ENCODE measurements at regions not wholly inside any gene's neighbourhood (a gene's known extent, or its start where the extent isn't known, plus 50 kb on each side); places are given as distances from the start of the nearest gene placed in this dataset.
"Not testable (repeated sequence)": the region's sequence is repeated elsewhere in the genome, so short reads cannot be mapped to it uniquely, and the experiment has no call there.

DNA sequence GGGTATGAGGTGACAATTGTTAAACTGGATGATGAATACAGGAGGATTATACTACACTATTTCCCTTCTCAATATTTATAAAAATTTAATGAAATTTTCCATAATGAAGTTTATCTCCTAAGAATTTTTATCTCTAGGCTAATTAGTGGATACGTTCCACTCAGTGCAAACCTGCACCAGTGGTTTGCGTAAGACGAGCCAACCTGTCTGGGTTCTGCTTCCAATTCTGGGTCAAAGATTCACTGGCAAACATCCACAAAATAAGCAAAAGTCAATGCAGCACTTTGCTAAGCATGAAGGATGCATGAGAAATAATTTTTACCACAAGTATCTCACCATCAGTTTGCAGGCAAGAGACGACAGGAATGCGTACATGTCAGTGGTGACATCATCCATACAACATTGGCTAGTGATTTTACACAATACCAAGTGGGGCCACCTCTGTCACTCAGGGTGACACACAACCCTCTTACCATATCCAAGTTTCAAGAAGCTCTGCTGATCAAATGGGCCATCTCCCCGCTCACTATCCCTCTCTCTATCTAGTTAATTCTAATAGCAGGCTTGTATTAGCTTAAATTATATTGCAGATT lies 51.7 kb downstream of the FAM50B start:
- no peak for DNase-seq

DNA sequence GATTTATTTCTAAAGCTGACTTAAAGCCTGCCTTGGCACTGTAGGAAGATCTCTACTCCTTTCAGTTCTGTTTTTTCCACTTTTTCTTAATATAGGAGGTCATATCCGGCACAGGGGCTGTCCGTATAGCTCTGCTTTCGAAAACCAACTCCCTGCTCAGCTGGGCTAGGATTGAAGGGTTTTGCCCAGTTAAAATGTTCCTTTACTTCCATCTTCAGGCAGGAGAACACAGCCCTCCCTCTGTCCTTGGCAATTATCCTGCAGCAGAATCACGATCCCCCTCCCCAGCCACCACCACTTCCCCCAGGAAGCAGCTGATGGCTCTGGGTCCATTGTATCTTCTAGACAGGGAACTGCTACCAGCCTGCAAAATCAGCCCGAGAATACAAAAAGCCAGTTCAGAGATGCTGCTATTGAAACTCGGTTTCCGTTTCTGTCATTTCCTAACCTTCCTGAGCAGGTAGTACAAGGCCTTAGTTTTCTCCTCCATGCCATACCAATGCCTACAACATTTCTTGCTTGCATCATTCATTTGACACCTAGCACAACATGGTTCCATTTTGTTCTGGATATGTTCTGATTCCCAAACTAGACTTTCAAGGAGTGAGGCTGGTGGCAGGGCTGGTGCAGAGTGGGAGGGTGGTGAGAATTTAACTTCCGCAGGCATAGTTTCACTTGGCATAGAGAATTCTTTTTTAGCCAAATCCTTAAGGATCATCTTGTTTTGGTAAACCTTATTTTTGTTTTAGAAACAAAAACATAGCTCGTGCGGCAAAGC lies 53.9 kb downstream of the FAM50B start:
- no peak for DNase-seq

DNA sequence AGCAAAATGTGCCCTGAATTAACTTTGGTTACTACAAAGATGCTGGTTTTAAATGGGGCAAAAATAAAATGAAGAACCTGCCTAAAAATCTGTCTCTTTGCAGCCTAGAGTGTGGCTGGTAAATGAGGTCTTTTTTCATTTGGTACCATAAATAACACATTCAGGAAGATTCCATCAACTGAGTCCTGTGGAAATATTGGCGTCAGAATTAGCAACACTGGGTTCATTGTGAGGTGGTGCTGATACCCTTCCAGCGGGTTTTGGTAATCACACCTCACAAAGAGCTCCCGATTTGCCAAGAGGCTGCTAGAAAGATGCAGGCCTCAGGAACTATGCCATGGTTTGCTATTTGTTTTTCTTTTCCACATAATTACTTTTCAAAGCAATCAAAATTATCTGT lies 55.3 kb downstream of the FAM50B start:
- DNase-seq = no peak

DNA sequence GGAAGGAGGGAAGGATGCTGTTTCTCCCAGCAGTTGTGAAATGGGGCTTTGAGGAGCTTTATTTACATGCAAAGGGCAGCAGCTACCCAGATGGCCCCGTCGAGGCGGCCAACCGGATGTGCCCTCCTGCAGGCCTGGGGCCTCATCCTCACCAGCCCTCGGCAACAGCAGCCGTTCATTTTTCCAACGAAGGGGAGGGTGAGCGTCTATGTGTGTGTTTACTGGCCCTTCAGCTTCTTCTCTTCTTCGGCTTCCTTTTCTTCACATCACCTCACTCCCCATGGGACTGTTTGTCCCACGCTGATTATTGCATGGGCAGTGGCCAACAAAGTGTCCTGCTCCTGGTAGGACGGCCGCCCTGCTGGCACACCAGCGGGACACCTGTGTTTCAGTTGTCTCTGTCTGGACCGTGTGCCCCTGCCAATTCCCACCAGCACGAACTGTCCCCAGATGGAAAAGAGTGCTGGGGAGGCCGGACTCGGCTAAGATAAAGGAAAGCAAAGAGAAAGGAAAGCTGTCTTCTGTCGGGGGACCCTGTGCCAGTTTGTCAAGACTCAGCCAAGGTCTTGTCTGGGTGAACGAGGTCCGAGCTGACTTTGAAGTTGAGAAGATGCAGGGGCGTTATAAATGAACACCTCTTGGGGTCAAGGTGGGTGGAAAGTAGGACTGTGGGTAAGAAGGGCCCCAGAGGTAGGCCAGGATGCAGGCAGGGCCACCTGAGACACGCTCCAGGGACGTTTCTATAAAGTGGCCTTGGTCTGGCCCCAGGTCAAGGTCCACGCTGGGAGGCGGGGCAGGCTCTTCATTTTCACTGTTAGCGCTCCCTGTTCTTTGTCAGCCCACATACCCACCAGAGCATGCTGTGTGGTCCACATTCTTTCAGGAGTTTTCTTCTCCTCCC lies 57.0 kb downstream of the FAM50B start:
- DNase-seq = no peak

DNA sequence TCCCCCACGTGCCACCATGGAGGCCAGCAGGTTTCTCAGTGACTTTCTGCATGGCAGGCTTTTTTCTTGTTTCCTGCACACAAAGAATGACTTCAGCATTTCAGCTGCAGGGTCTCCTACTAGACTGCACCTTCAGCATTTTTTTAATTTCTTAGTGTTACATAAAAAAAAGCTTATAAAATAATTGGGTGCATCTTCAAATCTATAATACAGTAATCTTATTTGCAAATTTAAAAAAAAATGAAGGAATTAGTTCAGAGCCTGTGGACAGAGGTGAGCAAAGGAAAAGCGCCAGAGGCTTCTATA lies 57.6 kb downstream of the FAM50B start:
- DNase-seq = no peak

DNA sequence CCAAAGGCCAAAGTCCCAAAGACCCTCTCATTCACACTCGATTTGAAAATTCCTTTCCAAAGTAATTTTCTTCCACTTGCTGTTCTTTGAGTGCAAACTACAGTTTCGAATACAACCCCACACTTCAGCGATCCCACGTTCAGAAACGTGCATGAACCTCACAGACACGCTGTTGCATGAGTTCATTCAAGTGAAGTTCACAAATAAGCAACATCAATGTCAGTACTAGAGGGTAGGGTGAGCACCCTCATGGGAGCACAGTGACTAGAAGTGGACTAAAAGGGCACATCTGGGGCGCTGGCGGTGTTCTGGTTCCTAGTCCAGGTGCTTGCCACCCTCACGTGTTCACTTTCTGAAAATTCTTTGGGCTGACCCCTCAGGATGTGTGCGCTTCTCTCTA lies 59.0 kb downstream of the FAM50B start:
- no peak for DNase-seq

DNA sequence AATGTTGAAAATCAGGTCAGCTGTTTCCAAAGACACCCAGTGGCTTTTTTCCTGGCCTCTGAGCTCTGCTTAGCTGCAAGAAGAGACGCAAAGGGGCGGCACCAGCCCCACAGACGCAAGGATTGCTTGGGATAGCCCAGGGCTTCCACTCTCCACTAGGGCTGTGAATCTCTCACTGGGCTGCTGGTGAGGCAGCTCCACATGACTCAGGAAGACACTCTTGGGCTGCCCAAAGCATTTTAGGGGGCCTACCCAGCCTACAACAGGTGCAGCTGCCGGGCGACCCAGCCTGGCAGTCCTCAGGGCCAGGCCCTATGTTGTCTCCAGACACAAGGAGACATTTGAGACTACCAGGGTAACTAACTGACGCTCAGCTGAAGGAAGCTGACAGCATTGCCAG lies 59.8 kb downstream of the FAM50B start:
- no peak for DNase-seq

DNA sequence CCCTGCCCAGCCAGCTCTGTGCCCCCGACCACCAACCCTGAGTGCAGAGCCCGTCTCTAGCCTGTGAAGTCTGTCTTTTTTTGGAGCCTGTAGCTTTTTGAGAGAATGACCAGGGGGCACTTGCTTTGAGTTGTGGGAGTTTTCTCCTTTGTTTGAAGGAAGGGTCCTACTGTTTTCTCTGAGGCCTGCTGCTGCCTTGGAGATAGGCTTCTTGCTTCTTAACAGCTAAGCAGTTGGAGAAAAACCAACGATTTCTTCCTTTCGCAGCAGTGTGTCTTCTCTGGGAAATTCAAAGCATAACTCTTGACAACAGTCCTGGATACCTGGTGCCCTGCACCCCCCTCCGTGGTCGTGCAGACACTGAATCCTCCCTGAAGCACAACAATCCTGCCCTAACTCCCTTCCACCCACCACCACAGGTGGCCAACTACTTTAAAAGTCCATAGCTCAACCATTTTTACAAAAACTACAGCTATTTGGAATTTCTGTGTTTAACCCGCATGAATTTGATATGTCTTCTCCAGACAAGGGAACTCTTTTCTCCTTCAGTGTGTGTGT lies 61.0 kb downstream of the FAM50B start:
- DNase-seq = no peak

DNA sequence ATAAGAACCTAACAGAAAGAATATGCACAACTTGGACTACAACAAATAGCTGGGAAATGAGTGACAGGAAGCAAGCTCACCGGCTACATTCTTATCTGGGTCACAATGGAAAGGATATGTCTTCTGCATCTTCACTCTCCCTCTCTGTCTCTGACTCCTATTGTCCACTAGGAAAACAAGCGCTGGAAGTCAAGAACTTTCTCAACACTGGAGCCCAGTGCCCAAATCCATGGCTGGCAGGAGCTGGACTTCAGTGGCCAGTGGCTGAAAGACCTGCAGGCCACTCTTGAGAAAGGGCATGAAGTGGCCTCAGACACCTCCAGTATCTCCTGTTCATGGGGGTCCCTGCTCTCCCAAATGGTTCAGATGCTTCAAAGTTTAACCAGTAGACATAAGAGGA lies 62.0 kb downstream of the FAM50B start:
- DNase-seq = no peak

DNA sequence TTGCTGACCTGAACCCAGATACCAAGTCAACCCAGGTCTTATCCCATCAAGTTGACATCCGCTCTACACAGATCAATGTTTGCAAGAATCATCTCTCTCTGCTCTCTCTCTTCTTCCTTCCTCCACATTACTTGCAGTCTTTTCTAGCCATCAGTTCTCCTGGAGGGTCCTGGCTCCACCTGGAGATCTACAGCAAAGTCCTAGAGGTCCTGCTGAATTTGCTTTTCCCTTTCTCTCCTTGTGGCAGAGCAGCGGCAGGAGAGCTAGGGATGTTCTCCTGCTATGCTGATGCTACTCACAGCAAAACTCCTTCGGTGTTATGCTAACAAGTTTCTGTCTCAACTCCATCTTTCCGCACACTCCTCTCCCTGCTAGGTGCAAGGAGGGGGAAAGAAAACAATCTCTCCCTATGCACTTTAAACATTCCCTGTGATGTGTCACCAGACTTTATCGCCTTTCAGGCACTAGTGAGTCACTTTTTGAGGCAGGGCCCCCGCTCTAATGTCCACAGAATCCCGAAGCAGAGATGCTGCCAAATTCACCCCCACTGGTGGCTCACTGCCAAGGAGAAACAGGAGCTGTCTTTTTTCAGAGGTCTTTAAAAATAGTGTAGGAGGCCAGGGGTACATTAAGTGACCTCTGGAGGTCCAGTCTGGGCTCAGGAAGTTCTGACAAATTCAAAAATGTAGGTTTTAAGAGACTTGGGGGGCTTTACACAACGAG lies 62.6 kb downstream of the FAM50B start:
- no peak for DNase-seq

DNA sequence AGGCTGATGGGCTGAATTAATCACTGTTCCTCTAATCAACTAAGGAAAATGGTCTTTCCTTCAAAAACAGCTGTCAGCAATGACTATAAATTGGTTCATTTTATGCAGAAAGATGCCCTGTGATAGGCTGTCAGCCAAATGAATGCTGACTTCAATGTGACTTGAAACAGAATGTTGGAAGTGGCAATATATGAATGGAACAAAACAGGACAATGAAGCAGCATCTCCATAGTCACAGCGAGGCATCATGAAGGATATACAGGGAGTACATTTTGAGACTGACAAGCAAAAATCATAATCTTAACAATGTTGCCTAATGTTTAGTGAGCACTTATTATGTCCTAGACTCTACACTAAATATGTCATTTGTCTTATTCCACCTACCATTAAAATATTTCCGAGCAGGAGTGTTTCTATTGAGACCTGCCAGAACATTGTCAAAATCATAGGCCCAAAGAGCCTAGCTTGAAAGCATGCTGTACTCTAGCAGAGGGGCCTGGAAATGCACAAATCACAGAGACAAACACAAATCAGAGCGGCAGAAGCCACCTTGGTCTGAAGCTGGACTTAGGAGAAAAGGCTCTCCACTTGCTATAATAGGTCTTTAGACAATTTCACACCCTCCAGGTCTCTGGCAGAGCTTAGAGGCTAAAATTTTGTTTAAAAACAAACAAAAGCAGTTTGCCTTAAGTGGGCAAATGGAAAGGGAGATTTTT lies 63.3 kb downstream of the FAM50B start:
- no peak for DNase-seq

DNA sequence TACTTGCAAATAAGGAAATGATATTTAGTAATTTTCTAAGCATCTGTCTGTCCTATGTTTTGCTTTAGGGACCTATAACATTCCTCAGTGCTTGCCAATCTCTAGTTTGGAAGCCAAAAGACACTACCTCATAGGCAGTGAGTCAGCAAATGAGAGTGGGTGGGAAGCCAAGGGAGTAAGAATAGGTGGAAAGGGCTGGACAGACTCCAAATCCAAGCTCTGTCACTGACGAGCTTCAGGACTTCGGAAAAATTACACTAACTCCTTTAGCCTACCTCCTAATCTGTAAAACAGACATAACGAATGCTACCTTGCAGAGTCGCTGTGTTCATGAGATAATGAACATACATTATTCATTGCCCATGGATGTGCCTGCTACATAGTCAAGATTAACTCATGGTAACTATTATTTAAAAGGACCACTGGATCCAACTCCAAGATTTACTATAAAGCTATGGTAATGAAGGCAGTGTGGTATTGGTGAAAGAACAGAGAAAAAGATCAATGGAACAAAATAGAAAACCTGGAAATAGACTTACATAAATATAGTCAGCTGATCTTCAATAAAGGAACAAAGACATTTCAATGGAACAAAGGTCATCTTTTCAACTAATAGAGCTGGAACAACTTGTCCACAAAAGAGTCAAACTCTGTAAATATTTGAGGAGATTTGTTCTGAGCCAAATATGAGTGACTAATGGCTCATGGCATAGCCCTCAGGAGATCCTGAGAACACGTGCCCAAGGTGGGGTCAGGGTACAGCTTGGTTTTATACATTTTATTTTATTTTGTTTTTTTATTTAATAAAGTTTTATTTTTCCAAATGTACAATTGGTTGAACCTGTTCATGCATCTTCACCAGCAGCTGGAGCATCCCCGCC lies 64.1 kb downstream of the FAM50B start:
- no peak for DNase-seq

DNA sequence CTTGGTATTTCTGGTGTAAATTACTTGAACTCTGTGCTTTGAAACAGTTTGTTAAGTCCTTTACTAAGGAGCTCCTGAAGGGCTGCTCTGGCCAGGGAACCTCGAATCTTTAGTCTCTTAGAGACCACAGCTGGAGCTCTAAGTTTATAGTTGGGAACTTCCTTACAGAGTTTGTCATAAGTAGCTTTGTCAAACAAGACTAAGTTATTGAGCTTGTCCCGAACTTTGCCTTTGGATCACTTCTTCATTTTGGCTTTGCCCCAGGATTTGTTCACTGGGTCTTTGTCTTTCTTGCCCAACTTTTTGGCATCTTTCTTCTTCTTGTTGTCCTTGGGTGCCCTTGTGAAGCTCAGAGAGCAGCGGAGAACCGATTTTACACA lies 64.8 kb downstream of the FAM50B start:
- DNase-seq = no peak

DNA sequence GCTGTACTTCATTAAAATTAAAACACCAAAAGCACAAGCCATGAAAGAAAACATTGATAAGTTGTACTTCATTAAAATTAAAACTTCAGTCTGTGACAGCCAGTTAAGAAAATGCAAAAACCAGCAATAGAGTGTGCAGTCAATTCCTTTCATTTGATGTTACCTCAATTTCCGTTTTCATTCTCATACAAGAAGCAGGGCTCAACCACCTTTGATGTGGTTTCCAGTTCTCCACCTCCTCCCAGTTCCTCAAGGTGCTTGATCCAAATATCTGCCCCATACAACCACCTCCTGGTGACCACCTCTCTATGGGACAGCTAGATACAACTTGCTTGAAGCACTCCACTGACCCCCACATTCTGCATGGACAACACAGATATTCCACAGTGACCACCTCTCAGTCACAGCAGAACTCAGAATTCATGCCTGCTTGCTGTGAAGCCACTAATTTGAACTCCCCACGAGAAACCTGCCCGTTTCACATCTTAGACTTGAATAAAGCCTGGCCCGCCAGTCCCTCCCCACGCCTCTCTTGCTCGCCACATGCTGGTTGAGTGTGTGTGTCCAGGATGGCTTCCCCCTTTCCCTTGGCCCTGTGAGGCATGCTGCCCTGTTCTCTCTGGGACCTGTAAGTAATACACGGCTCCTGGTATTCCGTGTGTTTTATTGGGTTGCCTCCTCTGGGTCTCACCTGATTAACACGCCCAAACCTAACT lies 66.1 kb downstream of the FAM50B start:
- no peak for DNase-seq

DNA sequence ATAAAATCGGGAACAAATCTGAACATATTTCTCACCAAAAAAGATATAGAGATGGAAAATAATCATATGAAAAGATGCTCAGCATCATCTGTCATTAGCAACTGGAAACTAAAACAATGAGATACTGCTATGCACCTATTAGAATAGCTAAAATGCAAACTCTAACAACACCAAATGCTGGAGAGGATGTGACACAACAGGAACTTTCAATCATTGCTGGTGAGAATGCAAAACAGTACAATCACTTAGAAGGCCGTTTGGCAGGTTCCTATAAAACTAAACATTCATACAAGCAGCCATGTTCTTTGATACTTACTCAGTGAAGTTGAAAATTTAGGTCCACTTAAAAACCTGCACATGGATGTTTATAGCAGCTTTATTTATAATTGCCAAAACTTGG lies 67.0 kb downstream of the FAM50B start:
- no peak for DNase-seq

DNA sequence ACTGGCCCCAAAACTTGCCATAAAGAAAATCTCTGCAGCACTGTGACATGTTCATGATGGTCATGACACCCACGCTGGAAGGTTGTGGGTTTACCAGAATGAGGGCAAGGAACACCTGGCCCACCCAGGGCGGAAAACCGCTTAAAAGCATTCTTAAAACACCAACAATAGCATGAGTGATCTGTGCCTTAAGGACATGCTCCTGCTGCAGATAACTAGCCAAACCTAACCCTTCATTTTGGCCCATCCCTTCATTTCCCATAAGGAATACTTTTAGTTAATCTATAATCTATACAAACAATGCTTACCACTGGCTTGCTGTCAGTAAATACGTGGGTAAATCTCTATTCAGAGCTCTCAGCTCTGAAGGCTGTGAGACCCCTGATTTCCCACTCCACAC lies 67.6 kb downstream of the FAM50B start:
- not testable (repeated sequence) for DNase-seq

DNA sequence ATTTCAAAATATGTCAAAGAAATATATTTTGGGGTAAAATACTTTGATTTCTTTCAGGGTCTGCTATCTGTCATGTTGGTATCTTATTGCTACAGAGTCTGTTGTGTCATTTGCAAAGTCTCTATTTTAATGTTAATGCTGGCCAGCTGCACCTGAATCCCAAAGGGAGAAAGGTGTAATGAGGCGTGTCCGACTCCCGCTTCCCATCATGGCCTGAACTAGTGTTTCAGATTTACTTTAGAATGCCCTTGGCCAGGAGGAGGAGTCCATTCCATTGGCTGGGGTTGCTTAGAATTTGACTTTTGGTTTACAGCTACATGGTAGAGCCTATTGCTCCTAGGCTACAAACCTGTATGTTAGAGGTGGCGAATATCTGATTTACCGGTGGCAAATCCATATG lies 69.3 kb downstream of the FAM50B start:
- no peak for DNase-seq

DNA sequence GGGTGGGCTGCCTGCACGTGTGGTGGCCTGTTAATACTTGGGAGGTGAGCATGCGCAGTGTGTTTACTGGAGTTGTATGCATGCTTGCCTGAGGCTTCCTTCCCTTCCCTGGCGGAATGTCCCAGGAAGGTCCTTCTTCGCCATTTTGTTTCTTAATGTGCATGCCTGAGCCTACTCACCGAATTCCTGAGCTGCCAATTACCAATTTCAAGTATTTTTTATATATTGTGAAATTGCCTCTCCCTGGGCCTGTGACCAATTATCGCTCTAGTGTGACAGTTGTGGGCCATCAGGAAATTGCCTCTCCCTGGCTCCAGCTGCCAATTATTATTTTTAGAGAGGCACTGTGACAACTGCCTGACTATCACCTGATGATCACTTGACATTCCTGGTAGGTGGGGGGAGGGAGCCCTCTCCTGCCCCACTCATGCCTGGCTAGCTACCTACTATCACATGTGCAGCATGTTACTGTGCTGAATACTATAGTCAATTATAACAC lies 70.0 kb downstream of the FAM50B start:
- no peak for DNase-seq

DNA sequence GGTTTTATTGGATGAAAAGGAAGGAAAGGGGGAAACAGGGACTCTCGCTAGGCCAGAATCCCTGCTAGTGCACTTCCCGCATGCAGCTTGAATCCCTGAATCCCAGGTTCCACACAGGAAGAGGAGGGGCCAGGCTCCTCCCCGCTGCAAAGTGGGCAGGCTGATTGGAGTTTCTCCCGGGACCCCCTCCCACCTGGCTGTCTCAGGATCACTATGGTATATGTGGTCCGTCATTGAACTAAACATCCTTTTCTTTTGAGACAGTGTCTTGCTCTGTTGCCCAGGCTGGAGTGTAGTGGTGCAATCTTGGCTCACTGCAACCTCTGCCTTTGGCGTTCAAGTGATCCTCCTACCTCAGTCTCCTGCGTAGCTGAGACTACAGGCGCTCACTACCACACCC lies 70.7 kb downstream of the FAM50B start:
- DNase-seq = no peak

DNA sequence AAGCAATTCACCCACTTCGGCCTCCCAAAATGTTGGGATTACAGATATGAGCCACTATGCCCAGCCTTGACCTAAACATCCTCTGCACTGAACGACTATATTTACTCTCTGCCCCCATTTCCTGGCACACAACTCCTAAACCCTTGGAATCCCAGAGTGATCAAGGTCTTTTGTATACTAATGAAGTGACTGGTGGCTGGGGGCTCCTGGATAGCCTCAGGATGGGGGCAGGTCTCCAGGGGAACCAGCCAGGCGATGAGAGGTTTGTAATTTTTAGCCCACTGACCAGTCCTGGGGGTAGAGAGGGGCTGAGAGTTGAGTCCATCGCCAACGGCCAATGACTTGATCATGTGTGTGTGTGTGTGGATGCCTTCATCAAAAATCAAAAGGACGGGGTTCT lies 71.1 kb downstream of the FAM50B start:
- no peak for DNase-seq

DNA sequence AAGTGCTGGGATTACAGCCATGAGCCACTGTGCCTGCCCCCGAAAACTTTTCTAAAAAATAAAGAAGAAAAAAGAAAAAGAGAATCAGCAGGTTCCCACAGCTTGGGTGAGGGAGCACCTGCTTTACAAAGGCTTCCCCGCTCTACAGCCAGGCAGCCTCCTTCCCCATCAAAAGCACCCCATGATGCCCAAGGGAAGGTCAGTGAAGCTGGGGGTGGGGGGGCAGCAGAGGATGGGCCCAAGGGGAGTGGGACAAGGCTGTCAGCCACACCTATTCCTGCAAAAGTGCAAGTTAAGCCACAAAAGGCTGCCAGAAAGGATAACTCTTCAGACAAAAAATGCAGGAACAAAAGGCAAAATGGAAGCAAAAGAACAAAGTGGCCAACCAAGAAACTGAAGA lies 72.5 kb downstream of the FAM50B start:
- no peak for DNase-seq

Data from activated CD8-positive, alpha-beta memory T cell treated with anti-CD3 and anti-CD28 coated beads, Interleukin-2, amount 50 U/mL, for 4 hours (primary cell).